Fibroblast of pulmonary artery (primary cell): ENCODE measurements at regions not wholly inside any gene's neighbourhood (a gene's known extent, or its start where the extent isn't known, plus 50 kb on each side); places are given as distances from the start of the nearest gene placed in this dataset.
A peak's percentile ranks its signal among the peaks of the same experiment; 100 is the strongest.

Experiments used
- DNase-seq: peaks from one replicate; pipeline ENCODE4 v3.0.0-alpha.2; 2010; ENCODE audit warnings: low read depth
- H3K4me3 ChIP-seq: replicated peaks from 2 replicates; pipeline ENCODE4 v1.5.1; 2011; ENCODE audit warnings: low read depth, mild to moderate bottlenecking, control low read depth, low read length, moderate library complexity
- TF ChIP-seq, protein P1 (sequence below): IDR thresholded peaks from 2 replicates; pipeline ENCODE4 v1.5.1; 2011; ENCODE audit warnings: mild to moderate bottlenecking, control low read depth, low read length, inconsistent platforms; ENCODE audit errors: missing control alignments

DNA sequence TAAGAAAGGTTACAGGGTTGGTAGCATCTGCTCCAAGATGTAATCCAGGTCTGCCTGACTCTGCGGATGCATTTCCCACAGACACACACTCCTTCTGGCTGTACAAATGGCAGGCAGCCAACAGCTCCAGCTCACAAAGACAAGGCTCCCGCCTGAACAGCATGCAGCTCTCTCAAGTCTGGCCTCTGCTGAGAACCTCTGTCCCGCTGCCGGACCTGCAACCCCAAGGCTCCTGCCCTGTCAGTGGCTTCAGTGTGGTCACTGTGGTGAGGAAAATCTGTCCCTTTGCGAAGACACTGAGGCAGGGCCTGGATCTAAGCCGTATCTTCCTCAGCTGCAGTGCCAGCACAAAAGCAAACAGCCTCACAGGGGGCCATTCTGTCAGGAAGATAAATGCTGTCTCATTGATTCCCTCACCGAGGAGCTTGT is 469.3 kb upstream of the MEX3C start:
- H3K4me3 ChIP-seq, result no peak overlapping the region
- peak; percentile 68 for DNase-seq
- TF ChIP-seq, protein P1, sequence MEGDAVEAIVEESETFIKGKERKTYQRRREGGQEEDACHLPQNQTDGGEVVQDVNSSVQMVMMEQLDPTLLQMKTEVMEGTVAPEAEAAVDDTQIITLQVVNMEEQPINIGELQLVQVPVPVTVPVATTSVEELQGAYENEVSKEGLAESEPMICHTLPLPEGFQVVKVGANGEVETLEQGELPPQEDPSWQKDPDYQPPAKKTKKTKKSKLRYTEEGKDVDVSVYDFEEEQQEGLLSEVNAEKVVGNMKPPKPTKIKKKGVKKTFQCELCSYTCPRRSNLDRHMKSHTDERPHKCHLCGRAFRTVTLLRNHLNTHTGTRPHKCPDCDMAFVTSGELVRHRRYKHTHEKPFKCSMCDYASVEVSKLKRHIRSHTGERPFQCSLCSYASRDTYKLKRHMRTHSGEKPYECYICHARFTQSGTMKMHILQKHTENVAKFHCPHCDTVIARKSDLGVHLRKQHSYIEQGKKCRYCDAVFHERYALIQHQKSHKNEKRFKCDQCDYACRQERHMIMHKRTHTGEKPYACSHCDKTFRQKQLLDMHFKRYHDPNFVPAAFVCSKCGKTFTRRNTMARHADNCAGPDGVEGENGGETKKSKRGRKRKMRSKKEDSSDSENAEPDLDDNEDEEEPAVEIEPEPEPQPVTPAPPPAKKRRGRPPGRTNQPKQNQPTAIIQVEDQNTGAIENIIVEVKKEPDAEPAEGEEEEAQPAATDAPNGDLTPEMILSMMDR, result no peak

DNA sequence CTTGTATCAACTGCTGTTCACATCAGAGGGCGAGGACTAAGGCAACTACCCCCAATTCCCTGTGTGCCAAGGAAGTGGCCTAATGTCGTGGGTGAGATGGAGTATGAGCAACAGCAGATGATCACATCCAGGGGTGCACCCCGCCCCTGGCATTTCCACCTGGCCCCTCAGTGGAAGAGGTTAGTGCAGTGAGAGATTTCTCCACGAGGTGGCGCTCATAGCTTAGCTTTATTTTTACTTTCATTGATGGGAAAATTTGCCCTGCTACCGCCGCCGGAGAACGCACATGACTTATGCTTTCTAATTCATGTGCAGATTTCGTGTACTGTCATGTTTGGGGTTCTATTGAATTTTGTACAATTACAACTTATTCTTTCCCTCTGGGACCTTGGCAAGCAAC is 470.6 kb upstream of the MEX3C start:
- peak; percentile 66 for DNase-seq

DNA sequence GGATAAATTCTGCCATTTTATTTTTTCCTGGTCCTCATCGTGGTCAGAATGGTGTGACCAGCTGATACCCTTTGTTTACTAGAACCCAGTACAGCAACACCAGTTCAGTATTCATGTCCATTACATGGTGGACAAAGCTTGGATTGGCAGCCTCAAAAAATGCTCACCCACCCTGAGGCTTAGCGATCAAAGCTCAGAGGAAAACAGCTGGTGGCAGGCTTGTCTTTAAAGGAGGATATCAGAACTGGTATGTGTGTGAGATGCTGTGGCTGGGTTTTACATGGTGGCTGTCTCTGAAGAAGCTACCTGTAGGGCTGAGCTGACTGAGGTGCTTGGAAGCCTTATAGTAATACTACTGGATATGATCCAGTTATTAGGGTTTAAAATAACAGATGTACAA is 471.1 kb upstream of the MEX3C start:
- H3K4me3 ChIP-seq, result no peak overlapping the region
- TF ChIP-seq, protein P1, result no peak
- no peak for DNase-seq

More for the DNA sequence above, 470.6 kb upstream of the MEX3C start:
- TF ChIP-seq, protein P1, result peak; percentile 79
- no peak overlapping the region for H3K4me3 ChIP-seq

DNA sequence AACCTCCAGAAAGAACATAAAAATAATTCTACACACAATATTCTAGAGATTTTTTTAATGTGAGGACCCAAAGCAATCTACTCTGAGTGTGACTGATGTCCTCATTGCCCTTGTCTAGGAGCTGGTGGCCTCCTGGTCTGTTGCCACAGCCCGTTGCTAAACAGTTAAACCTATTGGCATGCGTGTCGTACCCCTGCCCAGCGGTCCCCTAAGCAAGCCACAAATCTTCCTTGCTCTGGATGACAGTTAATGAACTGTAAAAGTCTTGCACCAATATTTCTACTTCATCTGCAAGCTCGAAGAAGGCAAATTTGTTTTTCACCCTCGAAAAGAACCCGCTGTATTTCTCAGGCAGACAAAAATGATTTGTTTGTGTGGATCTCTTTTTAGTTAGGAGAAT is 489.1 kb upstream of the MEX3C start:
- no peak overlapping the region for H3K4me3 ChIP-seq
- DNase-seq, result no peak
- TF ChIP-seq, protein P1, result no peak

DNA sequence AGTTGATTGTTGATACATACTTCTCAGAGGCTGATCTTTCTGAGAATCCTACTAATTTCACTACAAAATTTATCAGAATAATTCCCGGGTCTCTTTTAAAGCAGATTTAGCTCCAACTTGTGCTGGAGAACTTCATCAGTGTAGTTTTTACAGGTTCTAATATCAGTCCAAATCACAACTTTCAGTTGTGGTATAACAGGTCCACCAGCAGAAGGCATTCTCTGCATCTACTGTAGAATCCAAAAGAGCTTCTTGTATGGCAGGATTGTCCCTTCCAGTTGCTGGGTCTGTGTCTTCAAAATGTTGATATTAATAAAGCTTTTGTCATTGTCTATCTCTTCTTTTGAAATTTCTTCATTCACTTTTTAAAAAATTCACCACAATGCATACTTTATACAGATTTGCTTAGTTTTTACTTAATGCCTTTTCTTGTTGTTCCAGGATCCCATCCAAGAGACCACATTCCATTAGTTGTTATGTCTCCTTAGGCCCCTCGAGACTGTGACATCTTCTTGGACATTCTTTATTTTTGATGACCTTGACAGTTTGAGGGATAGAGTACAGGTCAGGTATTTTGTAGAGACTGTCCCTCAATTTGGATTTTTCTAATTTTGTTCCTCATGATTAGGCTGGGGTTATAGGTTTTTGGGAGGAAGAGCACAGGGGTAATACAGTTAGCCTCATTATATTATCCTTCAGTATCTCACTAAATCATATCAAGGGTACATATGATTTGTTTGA is 490.5 kb upstream of the MEX3C start:
- DNase-seq, result no peak
- TF ChIP-seq, protein P1, result no peak
- H3K4me3 ChIP-seq, result no peak overlapping the region

DNA sequence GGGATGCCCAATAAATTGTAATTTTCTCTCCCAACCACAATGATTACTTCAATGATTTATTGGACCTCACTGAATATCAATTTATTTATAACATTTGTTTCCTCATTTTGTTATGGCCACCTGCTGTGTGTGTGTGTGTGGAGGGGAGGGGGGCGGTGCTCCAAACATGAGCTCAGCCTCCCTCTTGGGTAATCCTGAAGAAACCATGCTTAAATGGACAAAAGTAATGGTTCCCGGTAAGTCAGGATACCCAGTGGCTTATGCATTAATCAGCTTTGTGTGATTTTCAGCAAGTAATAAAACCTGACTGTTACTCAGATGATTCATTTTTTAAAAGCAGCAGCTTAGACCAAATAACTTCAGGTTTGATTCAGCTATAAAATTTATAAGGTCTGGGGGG is 495.1 kb upstream of the MEX3C start:
- DNase-seq, result no peak
- TF ChIP-seq, protein P1, result no peak
- H3K4me3 ChIP-seq, result no peak overlapping the region
